SK-N-SH (cell line): ENCODE measurements at regions not wholly inside any gene's neighbourhood (a gene's known extent, or its start where the extent isn't known, plus 50 kb on each side); places are given as distances from the start of the nearest gene placed in this dataset.
A peak's percentile ranks its signal among the peaks of the same experiment; 100 is the strongest.

ENCODE experiments used
- CTCF ChIA-PET: fragments of 300-600, 350-600 bp; formaldehyde crosslinking; extraction: SDS; loops from one replicate; lab custom pipeline; 2021; lab: Yijun Ruan, JAX
- POLR2A ChIA-PET: fragments of 350-600 bp; sonication (Branson Sonifier 250); formaldehyde crosslinking; extraction: SDS; loops from one replicate; lab custom pipeline; 2020; ENCODE audit warnings: antibody characterized with exemption, inconsistent platforms; lab: Yijun Ruan, JAX
- DNase-seq: peaks from one replicate; pipeline ENCODE4 v3.0.0; 2012
- H2AFZ ChIP-seq: fragments of 200-600 bp; sonication (generic); 2 replicates; pipeline ENCODE4 v1.8.1; 2016; ENCODE audit warnings: antibody characterized with exemption, mild to moderate bottlenecking, low read depth
- H3F3A ChIP-seq: fragments of 200-600 bp; sonication (generic); replicated peaks from 2 replicates; pipeline ENCODE3; 2016; ENCODE audit warnings: antibody characterized with exemption, mild to moderate bottlenecking; ENCODE audit not compliant: insufficient read depth
- H3K27ac ChIP-seq, 2 experiments: fragments of 200-500 bp in 1 of 2; fragments of 200-600 bp in 1 of 2; sonication (Bioruptor generic) in 1 of 2; sonication (generic), shearing (Covaris generic) in 1 of 2; 2 replicates each; pipeline versions ENCODE4 v1.5.1 to v1.6.1; 2014 to 2016; ENCODE audit warnings: low read depth in 2 of 2, inconsistent platforms in 1 of 2, low read length in 1 of 2, mild to moderate bottlenecking in 1 of 2, mixed read lengths in 1 of 2
- H3K27me3 ChIP-seq: fragments of 200-600 bp; sonication (generic), shearing (Covaris generic); 2 replicates; pipeline ENCODE4 v1.6.1; 2016; ENCODE audit warnings: mixed run types; ENCODE audit not compliant: insufficient read depth
- H3K36me3 ChIP-seq, 2 experiments: fragments of 200-500 bp in 1 of 2; fragments of 200-600 bp in 1 of 2; sonication (Bioruptor generic) in 1 of 2; sonication (generic) in 1 of 2; replicated peaks in 1 of 2; 2 replicates each; pipeline versions ENCODE3 to v1.5.1; 2014 to 2016; ENCODE audit warnings: low read length in 1 of 2, mild to moderate bottlenecking in 1 of 2; ENCODE audit not compliant: insufficient read depth in 2 of 2, control insufficient read depth in 1 of 2
- H3K4me1 ChIP-seq, 2 experiments: fragments of 200-500 bp in 1 of 2; fragments of 200-600 bp in 1 of 2; sonication (Bioruptor generic) in 1 of 2; sonication (generic), shearing (Covaris generic) in 1 of 2; 2 replicates each; pipeline versions ENCODE4 v1.5.1 to v1.6.1; 2014 to 2016; ENCODE audit warnings: low read depth in 1 of 2, low read length in 1 of 2, mixed run types in 1 of 2; ENCODE audit not compliant: insufficient read depth in 2 of 2, control insufficient read depth in 1 of 2
- H3K4me2 ChIP-seq: fragments of 200-600 bp; sonication (generic), shearing (Covaris generic); 2 replicates; pipeline ENCODE4 v1.6.1; 2017; ENCODE audit warnings: mixed run types
- H3K4me3 ChIP-seq, 2 experiments: fragments of 200-500 bp in 1 of 2; fragments of 200-600 bp in 1 of 2; sonication (Bioruptor generic) in 1 of 2; sonication (generic), shearing (Covaris generic) in 1 of 2; 2 replicates each; pipeline versions ENCODE4 v1.5.1 to v1.8.1; 2014 to 2016; ENCODE audit warnings: low read depth in 2 of 2, inconsistent platforms in 1 of 2, low read length in 1 of 2, mild to moderate bottlenecking in 1 of 2, mixed read lengths in 1 of 2, moderate library complexity in 1 of 2
- H3K79me2 ChIP-seq: fragments of 200-600 bp; sonication (generic); 2 replicates; pipeline ENCODE4 v1.8.1; 2017; ENCODE audit warnings: mild to moderate bottlenecking; ENCODE audit not compliant: insufficient read depth
- H3K9ac ChIP-seq: fragments of 200-600 bp; sonication (generic); 2 replicates; pipeline ENCODE4 v1.6.1; 2017; ENCODE audit warnings: mixed run types
- H3K9me2 ChIP-seq: fragments of 200-600 bp; sonication (generic); 2 replicates; pipeline ENCODE4 v1.6.1; 2017; ENCODE audit warnings: mixed run types
- H3K9me3 ChIP-seq: fragments of 200-600 bp; sonication (generic); 2 replicates; pipeline ENCODE4 v1.6.1; 2017; ENCODE audit warnings: mixed run types, mild to moderate bottlenecking, moderate library complexity
- H4K20me1 ChIP-seq: fragments of 200-600 bp; sonication (generic); 2 replicates; pipeline ENCODE4 v1.6.1; 2017; ENCODE audit warnings: mild to moderate bottlenecking, mixed run types; ENCODE audit not compliant: insufficient read depth
- ELF1 ChIP-seq: IDR thresholded peaks from 2 replicates; pipeline ENCODE4 v1.4.0; 2012
- EP300 ChIP-seq, 2 experiments: IDR thresholded peaks; 2 replicates each; pipeline versions ENCODE4 v1.4.0 to v1.6.1; 2012; ENCODE audit warnings: borderline replicate concordance in 1 of 2, low read depth in 1 of 2, low read length in 1 of 2
- FOSL2 ChIP-seq: IDR thresholded peaks from 2 replicates; pipeline ENCODE4 v1.4.0; 2012; ENCODE audit warnings: low read depth, mild to moderate bottlenecking, moderate library complexity, borderline replicate concordance
- GABPA ChIP-seq: IDR thresholded peaks from 2 replicates; pipeline ENCODE4 v1.4.0; 2012; ENCODE audit warnings: low read depth, mild to moderate bottlenecking
- MAX ChIP-seq: IDR thresholded peaks from 2 replicates; pipeline ENCODE4 v1.4.0; 2012; ENCODE audit warnings: low read depth
- MEF2A ChIP-seq: IDR thresholded peaks from 2 replicates; pipeline ENCODE4 v1.4.0; 2012; ENCODE audit warnings: low read depth, borderline replicate concordance
- NRF1 ChIP-seq: IDR thresholded peaks from 2 replicates; pipeline ENCODE4 v1.6.1; 2012; ENCODE audit warnings: low read depth, mild to moderate bottlenecking, low read length
- POLR2AphosphoS5 ChIP-seq: IDR thresholded peaks from 2 replicates; pipeline ENCODE4 v1.6.1; 2012; ENCODE audit warnings: low read depth, low read length
- RAD21 ChIP-seq: IDR thresholded peaks from 2 replicates; pipeline ENCODE4 v1.6.1; 2012; ENCODE audit warnings: mild to moderate bottlenecking, low read length
- RCOR1 ChIP-seq: fragments of 150-350 bp; IDR thresholded peaks from 2 replicates; pipeline ENCODE4 v1.6.1; 2017; ENCODE audit warnings: antibody characterized with exemption, low read length
- REST ChIP-seq: IDR thresholded peaks from 2 replicates; pipeline ENCODE4 v1.6.1; 2012; ENCODE audit warnings: mild to moderate bottlenecking, low read depth, low read length, moderate library complexity
- RFX5 ChIP-seq: IDR thresholded peaks from 2 replicates; pipeline ENCODE4 v1.6.1; 2012; ENCODE audit warnings: mild to moderate bottlenecking, improper control_type of control experiment, low read length
- RXRA ChIP-seq: IDR thresholded peaks from 2 replicates; pipeline ENCODE4 v1.4.0; 2012; ENCODE audit warnings: low read depth, mild to moderate bottlenecking, borderline replicate concordance
- SMC3 ChIP-seq: IDR thresholded peaks from 2 replicates; pipeline ENCODE4 v1.6.1; 2012; ENCODE audit warnings: low read depth, low read length, improper control_type of control experiment
- TCF12 ChIP-seq: IDR thresholded peaks from 2 replicates; pipeline ENCODE4 v1.4.0; 2012
- TEAD4 ChIP-seq: IDR thresholded peaks from 2 replicates; pipeline ENCODE4 v1.4.0; 2012; ENCODE audit warnings: mild to moderate bottlenecking, borderline replicate concordance; ENCODE audit not compliant: insufficient read depth
- YY1 ChIP-seq: IDR thresholded peaks from 2 replicates; pipeline ENCODE4 v1.4.0; 2012; ENCODE audit warnings: low read depth, mild to moderate bottlenecking
- WGBS: methylation state at CpG from one replicate; pipeline ENCODE4 v1.1.6; 2017; ENCODE audit warnings: low lambda C conversion rate; 5-methylcytosine and 5-hydroxymethylcytosine counted together
- TF ChIP-seq, protein P1 (sequence below): IDR thresholded peaks from 2 replicates; pipeline ENCODE4 v1.4.0; 2012; ENCODE audit warnings: low read depth, borderline replicate concordance

DNA sequence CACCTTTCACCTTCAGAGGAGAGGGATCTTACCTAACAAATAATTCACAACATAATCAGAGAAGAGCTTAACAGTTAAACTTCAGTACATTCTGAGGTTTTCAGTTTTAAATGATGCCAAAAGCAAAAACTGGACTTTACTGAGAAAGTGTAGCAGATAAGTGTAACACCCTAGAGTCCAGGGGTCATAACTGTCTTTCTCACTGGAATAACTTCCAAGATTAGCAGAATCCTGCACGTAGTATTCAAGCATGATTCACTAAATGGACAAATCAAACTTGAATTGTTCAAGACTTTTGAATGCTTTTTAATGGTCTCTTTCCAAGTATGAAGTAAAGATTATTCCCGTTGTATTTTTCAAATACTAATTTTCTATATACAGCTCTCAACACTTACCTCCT is 180.1 kb upstream of the NREP start:
- peaks cover 18% of the 10 kb centered on the region for H3F3A ChIP-seq
- no peak overlapping the region for H3K4me3 ChIP-seq
- CTCF ChIA-PET: no interaction called here
- H3K27me3 ChIP-seq: no peaks in the 10 kb centered on the region
- H3K27ac ChIP-seq: peak overlapping the region in 1 of 2 experiments; percentile 8; a peak in 1 of 4 replicates
- TF ChIP-seq TEAD4 (no peak), MAX (no peak), SMC3 (no peak), YY1 (no peak), RFX5 (no peak), FOSL2 (no peak), NRF1 (no peak), REST (no peak), GABPA (no peak), MEF2A (no peak), EP300 (IDR thresholded peaks at IDR 0.05; ENCODE audit: borderline replicate concordance in 1 of 2, low read depth in 1 of 2, low read length in 1 of 2) (no peak), RCOR1 (no peak), RXRA (no peak), TCF12 (no peak), ELF1 (no peak), POLR2AphosphoS5 (no peak), RAD21 (no peak)
- TF ChIP-seq, protein P1, sequence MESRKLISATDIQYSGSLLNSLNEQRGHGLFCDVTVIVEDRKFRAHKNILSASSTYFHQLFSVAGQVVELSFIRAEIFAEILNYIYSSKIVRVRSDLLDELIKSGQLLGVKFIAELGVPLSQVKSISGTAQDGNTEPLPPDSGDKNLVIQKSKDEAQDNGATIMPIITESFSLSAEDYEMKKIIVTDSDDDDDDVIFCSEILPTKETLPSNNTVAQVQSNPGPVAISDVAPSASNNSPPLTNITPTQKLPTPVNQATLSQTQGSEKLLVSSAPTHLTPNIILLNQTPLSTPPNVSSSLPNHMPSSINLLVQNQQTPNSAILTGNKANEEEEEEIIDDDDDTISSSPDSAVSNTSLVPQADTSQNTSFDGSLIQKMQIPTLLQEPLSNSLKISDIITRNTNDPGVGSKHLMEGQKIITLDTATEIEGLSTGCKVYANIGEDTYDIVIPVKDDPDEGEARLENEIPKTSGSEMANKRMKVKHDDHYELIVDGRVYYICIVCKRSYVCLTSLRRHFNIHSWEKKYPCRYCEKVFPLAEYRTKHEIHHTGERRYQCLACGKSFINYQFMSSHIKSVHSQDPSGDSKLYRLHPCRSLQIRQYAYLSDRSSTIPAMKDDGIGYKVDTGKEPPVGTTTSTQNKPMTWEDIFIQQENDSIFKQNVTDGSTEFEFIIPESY: no peak
- H3K79me2 ChIP-seq: no peaks in the 10 kb centered on the region
- no peaks in the 10 kb centered on the region for H3K36me3 ChIP-seq
- H2AFZ ChIP-seq: no peak overlapping the region
- H3K9me2 ChIP-seq: no peaks in the 10 kb centered on the region
- H4K20me1 ChIP-seq: no peaks in the 10 kb centered on the region
- no peaks in the 10 kb centered on the region for H3K9me3 ChIP-seq
- peaks cover 0 to 6% of the 10 kb centered on the region in 2 experiments for H3K4me1 ChIP-seq
- H3K4me2 ChIP-seq: no peak overlapping the region
- 71% methylated on average over 2 of the region's 2 CpGs for WGBS
- no peak overlapping the region for H3K9ac ChIP-seq
- no peak for DNase-seq
- POLR2A ChIA-PET: no interaction called here
